HL-60 (cell line): ENCODE measurements at regions not wholly inside any gene's neighbourhood (a gene's known extent, or its start where the extent isn't known, plus 50 kb on each side); places are given as distances from the start of the nearest gene placed in this dataset.

ENCODE experiments used
- SPI1 ChIP-seq: IDR thresholded peaks from 2 replicates; pipeline ENCODE4 v1.6.1; 2012; ENCODE audit warnings: low read depth, mild to moderate bottlenecking, borderline replicate concordance
- TF ChIP-seq, protein P1 (sequence below): IDR thresholded peaks from one replicate; pipeline ENCODE4 v1.5.1; 2011; ENCODE audit warnings: low read length, control low read depth, inconsistent platforms; ENCODE audit not compliant: insufficient read depth

DNA sequence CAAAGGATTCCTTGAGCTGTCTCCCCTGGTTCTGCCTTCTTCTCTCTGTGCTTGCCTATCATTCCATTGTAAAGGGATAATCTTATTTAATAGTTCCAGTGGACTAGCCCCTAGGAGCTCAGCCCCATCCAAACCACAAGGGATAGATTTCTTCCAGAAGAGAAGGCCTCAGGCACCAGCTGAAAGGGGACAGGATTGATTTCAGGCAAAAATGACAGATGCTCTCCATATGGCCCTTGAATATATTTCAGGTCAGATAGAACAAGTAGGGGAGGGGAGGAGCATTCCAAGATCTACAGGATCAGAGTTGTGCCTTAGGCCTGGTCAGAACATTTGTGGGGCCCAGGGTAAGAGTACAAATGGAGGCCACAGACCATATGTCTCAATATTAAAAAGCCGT, 85.3 kb downstream of the RPLP1 start:
- TF ChIP-seq, protein P1, sequence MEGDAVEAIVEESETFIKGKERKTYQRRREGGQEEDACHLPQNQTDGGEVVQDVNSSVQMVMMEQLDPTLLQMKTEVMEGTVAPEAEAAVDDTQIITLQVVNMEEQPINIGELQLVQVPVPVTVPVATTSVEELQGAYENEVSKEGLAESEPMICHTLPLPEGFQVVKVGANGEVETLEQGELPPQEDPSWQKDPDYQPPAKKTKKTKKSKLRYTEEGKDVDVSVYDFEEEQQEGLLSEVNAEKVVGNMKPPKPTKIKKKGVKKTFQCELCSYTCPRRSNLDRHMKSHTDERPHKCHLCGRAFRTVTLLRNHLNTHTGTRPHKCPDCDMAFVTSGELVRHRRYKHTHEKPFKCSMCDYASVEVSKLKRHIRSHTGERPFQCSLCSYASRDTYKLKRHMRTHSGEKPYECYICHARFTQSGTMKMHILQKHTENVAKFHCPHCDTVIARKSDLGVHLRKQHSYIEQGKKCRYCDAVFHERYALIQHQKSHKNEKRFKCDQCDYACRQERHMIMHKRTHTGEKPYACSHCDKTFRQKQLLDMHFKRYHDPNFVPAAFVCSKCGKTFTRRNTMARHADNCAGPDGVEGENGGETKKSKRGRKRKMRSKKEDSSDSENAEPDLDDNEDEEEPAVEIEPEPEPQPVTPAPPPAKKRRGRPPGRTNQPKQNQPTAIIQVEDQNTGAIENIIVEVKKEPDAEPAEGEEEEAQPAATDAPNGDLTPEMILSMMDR: no peak
- TF ChIP-seq SPI1: no peak
